SK-N-DZ (cell line): ENCODE measurements at regions not wholly inside any gene's neighbourhood (a gene's known extent, or its start where the extent isn't known, plus 50 kb on each side); places are given as distances from the start of the nearest gene placed in this dataset.

Source experiments
- DNase-seq: peaks from one replicate; pipeline ENCODE4 v3.0.0-alpha.2; 2015; ENCODE audit warnings: low spot score

DNA sequence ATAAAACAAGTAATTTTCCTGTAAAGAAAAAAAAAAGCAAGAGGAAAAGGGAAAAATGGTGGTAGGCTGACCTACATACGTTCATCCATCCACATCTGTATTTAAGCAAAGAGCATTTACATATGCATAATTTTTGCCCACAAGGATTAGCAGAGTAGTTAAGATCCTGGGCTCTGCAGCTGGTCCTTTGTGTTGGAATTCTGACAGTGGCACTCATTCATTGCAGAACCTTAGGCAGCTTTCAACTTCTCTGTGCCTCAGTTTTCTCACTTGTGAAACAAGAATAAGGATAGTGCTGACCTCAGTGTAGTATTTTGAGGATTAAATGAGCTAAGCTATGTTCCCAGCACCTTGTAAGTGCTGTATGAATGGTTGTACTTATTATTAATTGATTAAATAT lies 211.3 kb downstream of the ARL4C start:
- DNase-seq, result no peak

DNA sequence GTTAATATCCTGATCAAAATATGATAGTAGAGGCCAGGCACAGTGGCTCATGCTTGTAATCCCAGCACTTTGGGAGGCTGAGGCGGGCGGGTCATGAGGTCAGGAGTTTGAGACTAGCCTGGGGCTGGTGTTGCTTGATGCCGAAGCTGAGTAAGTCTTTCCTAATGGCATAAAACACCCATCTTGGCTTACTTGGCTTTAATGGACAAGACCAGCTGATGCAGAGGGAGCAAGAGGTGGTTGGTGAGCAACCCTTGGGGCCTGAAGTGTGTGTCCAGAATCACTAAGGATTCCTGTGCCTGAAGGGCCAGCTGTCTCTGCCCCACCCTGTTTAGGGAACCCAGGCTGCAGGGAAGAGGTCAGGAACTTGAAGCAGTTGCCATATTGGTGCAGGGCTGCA lies 217.2 kb downstream of the ARL4C start:
- DNase-seq, result no peak

DNA sequence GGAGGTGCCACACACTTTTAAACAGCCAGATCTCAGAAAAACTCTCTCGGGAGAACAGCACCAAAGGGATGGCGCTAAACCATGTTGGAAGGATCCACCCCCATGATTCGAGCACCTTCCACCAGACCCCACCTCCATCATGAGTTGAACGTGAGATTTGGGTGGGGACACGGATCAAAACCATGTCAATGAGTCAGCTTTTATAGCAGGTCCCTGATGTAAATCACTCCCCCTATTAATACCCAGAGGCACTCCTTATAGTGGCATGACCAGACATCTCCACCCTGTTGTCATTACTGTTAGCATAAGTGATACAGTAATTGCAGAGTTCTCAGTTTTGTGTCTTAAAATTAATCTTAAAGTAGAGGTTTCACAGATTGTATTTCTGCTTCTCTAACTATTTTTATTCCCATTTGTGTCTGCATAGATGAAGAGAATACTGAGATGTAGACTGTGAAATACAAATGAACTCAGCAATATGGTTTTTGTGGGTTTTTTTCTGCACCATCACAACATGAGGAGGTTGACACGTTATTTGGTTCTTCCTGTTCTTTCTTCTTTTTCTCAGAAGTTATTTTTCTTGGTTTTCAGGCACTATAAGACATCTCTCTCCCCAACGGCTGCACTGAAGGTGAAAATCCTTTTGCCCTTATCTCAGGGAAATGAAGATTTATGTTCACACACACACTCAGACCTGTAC lies 218.2 kb downstream of the ARL4C start:
- no peak for DNase-seq

DNA sequence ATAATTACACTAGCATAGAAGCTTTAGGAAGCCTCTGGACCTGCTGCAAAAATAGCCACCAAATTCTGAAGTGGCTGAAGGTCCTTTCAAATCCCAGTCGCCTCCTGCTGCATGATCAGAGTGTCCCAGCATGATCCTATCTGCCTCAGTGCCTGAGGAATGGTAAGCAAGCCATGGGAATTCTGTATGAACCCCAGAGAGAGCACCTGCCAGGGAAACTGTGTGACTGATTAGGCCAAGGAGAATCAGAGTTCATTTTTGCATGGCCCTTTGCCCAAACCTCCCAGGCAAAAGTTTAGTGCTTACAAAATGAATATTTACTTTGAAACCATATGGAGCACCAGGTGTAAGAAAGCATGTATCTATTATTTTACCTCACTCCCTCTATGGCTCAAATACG lies 221.4 kb downstream of the ARL4C start:
- no peak for DNase-seq

DNA sequence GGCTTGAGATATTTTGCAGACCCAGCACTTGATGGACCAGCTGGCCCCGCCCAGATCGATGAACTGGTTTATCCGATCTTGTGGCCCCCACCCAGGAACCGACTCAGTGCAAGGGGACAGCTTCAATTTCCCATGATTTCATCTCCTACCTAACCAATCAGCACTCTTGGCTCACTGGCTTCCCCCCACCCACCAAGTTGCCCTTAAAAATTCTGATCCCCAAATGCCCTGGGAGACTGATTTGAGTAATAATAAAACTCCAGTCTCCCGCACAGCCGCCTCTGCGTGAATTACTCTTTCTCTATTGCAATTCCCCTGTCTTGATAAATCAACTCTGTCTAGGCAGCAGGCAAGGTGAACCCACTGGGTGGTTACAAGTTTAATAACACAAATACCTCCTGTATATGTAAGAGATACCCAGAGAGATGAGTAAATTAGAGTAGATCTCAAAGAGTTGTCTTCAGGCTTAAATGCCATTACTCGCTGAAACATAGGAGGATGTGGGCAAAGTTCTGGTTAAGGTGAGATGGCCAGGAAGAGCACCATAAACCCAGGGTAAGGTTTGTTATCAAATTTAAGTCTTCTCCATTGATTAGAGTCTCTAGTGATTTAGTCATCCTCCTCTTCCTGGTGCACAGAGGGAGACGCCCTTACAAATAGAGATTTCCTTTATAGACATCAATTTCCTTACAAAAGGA lies 222.8 kb downstream of the ARL4C start:
- no peak for DNase-seq

DNA sequence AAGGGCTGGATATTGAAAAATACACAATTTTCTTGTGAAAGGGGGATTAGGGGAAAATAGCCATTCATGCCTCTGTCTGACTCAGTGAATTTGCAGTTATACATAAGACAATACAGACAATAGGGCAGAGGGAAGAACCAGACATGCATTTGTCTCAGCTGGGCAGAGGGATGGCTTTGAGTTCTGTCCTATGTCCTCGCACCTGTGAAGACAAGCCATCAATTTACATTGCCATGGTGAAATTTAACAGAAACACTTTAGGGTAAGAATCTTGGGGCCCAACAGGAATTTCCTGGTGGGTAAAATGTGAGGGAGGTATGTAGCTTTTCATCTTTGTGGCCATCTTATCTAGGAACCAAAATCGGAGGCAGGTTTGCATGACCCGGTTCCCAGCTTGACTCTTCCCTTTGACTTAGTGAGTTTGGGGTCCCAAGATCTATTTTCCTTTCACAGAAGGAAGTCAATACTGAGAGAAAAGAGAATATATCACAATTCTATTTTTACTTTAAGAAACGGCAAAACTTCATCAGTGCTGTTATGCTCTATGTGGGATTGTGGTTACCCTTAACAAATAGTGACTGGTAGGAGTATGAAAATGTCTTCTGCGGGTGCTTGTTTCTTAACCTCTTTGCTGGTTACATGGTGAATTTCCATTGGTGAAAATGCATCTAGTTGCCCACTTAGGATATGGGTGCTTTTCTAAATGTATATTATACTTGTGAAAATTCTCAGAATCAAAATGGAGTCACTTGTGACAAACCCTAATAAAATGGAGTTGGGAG lies 221.8 kb downstream of the SPP2 start:
- no peak for DNase-seq

DNA sequence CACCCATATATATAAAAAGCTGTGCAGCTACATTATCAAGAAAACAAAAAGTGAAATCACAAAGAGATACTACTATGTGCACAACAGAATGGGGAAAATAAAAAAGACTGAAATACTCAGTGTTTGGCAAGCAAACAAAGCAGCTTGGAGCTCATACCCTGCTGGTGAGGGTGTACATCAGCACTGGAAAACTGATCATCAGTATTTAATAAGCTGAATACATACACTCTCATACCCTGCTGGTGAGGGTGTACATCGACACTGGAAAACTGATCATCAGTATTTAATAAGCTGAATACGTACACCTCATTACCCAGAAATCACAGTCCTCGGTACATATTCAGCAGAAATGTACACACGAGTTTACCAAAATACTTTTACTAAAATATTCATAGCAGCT lies 220.8 kb downstream of the SPP2 start:
- no peak for DNase-seq

DNA sequence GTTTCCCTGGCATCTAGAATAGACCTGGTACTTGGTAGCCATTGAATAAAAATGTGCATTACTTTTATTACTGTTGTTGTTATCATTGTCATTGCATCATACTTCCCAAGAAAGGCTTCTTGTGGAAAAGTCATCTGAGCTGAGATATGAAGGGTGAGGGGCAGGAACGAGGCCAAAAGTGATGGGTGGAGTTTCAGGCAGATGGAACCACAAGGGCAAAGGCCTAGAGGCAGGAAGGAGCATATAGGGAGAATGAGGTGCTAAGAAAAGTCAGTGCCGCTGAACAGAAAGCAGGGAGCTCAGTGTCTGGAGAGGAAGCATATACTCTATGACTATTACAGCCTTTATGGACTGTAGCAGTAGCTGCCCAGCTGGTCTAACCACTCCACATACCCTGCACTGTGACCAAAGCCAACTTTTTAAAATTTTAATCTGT lies 219.3 kb downstream of the SPP2 start:
- no peak for DNase-seq

DNA sequence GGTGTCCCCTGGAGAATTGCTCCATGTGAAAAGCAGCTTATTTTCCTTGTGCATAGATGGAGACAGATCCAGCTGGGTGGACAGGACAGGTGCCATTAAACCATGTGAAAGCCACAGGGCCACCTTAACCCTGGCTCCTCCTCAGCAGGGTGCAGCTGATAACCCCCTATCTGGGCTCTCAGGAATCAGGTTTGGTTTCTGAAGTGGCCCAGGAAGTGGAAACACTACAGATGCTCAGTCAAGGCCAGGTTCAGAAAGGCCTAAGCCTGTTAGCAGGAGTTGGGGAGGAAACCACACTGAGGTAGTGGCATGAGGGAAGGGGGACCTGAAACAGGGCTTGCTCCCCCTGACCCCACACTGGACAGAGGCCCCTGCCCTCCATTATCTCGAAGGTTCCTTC lies 217.0 kb downstream of the SPP2 start:
- no peak for DNase-seq

DNA sequence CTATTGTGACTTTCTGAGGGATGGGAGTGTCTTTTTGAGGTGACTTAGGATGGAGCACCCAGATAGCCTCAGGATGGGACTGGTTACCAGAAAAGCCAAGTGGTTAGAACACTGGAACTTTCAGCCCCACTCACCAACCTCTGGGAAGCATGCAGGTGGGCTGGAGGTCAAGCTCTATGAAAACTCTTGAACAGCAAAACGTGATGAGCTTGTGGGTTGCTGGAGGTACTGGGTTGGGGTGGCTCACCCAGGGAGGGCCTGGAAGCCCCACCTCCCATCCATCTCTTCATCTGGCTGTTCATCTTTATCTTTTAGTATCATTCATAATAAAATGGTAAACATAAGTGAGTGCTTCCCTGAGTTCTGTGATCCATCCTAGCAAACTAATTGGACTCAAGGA lies 216.4 kb downstream of the SPP2 start:
- DNase-seq, result no peak

DNA sequence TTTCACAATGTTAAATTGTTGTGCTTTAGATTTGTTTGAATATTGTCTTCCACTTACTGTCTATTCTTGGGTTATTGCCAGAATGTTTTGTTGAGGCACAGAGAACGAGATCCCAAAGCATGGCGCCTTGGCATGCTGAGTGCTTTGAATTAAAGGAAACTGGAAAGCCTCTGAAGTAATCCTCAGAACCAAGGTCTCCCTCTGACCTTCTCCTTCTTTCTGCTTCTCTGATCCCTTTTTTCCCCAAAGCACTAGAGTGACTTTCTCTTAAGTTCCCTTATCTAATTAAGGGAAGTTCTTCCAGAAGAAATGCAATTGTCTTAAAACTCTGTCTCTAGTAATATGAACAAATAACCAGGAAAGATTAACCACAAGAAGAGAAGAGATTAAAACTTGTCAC lies 214.7 kb downstream of the SPP2 start:
- DNase-seq, result no peak

DNA sequence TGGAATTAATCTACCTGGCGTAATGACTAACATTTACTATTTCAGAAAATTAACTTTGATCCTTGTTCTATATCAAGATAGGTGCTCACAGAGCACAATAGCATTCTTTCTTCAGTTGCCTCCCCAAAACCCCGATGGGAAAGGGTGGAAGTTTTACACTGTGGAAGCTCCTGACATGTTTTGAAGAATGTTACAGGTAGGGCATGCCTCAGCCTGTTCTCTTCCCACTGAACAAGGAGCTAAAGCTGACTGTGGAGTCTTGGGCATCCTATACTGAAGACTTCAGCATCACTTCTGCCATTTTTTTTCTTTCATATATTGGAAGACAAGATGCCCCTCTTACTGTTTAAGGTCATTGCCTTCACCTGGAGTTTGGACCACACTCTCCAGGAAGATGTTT lies 211.2 kb downstream of the SPP2 start:
- no peak for DNase-seq

DNA sequence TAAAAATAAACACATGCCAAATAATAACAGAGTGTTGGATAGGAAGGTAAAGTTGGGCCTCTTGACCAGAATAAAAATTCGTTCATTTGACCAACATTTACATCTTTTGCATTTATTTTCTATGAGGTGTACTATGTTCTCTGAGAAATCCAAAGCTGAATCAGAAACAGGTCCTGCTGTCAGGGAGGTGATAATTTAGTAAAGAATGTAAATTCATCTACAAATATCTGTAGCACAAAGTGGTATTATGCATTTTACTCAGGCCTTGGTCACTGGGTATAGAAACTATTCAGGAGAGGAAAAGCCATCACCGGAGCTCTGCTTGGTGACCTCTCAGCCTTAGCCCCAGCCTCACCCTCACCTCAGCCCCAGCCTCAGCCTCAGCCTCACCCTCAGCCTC lies 208.9 kb downstream of the SPP2 start:
- no peak for DNase-seq

DNA sequence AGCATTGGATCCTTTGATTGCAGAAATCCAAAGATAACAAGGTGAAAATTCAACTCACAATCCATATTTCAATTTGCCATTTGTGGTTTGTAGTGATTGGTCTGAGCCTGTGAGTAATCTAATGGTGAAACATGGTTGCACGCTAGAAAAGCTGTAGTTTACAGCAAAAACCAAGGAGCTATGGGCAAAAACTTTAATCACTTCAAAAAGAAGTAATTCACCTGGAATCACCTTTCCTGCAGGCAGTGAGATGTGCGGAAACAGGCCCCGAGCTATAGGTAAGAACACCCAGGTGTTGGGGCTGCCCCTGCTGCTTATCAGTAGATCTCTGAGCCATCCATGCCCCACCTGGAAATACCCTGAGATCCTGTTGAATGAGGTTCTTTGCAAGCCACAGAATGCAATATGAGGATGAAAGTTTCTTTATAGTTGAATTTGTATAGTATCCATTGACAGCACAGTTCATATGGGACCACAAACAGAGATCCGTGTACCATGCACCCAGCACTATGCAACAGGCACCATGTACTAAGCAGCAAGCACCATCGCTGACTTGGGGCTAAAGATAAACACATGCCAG lies 208.2 kb downstream of the SPP2 start:
- no peak for DNase-seq

DNA sequence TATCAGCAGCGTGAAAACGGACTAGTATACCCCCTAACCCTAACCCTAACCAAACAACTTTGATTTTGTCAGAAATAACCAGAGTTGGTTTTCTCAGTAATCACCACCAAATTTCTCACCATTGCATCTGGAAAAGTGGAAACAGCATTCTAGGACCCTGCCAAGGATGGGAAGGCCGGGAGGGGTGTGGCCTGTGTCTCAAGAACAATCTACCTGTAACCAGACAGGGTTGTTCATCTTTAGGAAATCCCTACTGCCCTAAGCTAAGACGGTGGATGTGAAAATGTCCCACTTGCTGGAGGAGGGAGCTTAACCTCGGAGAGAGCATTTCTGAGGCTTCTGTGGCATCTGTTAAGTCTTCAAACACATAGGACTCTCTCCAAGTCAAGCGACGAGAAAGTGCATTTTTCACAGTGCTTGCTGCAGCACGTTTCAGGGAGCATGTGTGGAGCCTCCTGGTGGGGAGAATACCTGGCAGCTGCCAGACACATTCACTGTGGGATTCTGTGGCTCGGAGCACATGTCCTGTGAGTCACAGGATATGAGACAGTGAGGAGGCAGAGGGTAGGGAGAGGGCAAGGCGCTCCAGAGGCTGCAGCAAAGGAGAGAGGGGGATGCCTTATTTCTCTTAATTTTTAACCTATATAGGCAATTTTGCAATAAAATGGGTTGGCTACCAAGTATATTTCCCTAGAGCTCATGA lies 207.5 kb downstream of the SPP2 start:
- peak; percentile 21 for DNase-seq

DNA sequence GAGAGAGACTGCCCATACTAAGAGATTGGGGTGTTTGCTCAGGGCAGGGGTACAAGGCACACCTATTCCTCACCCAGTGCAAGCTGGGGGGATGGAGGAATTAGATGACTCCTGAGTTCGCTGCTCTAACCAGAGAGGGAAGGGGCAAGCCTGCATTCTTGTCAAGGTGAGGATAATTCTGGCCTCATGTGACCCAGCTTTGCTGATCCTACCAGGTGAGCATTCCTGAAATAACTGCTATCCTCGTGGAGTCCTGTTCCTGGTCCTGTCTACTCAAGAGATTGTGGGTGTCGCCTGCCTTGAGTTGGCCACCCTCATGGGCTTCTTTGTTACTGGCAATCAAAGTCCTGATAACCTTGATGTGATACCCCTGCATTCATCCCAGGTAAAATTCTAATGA lies 206.0 kb downstream of the SPP2 start:
- no peak for DNase-seq

DNA sequence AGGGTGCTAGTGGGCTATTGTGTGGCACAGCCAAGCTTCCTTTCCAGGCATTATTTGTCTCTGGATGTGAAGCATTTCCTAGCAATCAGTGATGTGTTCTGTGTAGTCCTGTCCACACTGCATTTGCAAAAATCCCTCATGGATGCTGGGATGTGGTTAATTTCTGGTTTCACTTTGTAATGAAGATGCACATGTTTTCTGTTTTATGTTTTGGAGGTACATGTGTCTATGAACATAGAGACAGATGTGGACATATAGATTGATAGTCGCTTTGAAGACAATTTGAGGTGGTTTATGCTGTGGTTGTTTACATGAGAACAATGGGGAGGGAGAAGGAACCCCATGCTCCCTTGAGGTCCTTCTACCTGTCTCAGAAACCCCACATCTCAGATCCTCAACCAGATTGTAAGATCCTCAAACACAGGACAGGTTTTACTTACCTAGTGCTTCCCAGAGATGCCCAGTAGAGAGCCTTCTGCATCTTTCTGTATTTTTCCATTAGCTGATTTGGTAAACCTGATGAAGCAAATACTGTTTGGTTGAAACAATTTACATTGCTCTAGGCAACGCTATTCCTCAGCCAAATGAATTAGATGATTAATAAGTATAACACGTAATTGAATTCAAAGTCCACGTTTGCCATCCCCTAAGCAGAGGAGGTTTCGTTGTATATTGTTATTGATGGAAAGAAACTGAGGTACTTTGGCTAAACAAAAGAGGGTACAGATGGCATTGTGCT lies 204.4 kb downstream of the SPP2 start:
- no peak for DNase-seq

DNA sequence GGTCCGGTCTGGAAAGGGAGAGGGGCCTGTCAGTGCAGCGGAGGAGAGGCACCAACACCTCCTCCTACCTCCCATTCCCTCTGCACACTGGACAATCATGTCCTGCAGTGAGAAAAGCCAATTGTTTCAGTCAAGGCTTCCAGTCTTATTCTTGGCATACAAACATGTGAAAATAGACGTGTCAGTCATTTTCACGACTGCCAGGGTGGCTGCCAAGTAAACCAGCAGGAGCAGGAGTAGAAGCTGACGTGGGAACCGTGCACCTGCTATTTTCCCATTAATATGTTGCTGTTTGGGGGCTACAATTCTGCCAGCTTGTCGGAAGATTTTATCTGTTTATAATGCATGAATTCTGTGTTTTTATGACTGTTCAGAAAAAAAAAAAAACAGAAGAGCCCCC lies 202.3 kb downstream of the SPP2 start:
- no peak for DNase-seq

DNA sequence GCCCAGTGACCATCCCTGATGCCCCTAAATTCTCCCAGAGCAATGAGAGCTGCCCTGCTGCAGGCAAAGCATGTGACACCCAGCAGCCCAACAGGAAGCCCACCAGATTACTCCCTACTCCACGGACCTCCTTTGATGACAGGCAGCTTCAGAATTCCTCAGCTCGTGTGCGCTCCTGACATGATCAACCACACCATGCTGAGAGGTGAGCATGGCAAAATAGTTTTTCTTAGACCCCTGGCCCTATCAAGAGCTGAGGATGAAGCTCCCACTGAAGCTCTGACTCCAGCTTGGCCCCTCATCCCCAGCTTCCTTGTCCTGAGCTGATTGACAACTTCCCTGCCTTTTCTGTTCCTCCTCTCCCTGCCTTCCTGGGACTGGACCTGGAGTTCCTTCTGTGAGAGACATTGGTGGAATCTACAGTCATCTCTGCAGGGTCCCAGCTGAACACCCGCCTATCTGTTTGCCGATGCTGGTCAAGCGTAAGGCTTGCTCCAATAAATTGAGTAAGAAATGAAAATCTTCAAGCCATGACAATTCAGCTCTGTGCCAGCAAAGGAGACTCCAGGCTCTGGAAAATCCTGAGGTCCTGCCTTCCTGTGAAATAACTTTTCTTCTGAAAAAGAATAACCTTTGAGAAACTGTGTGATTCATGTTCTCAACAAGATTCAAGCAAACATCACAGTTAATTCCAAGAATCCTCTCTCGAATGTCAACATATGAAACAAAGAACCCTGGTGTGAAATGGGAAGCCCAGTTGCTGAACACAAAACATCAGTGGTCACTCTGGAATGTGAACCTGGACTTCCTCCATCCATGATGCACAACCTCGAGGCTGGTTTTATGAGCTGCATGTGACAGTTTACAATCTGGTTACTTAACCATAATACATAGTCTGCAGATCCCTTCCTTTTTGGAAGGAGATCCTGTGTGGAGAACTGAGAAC lies 201.1 kb downstream of the SPP2 start:
- no peak for DNase-seq

DNA sequence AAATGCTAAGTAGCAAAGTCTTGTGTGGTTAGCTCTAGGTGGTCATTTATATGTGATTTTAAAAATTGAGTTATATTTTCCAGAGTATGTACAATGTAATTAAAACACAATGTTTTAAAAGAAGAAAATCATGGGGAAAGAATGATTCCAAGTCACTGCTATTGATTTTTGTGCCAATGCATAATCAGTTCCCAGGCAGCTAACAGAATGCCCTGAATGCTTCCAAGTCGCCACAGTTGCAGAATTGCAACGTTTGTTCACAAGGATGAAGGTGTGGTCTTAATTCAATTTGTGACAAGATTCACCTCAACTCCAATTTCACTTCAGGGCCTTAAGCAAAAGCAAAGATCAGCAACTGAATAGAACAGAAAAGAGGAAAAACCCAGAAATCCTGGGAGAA lies 200.4 kb downstream of the SPP2 start:
- DNase-seq, result no peak
